Epidermal melanocyte (primary cell): ENCODE measurements at regions not wholly inside any gene's neighbourhood (a gene's known extent, or its start where the extent isn't known, plus 50 kb on each side); places are given as distances from the start of the nearest gene placed in this dataset.

Experiments used
- DNase-seq: peaks from one replicate; pipeline ENCODE4 v3.0.0; 2011; ENCODE audit warnings: low spot score; ENCODE audit not compliant: insufficient read length

- DNase-seq: no peak
Observed at GRCh38 chr6:90863043-90863442, 276.2 kb upstream of the MAP3K7 start.

- DNase-seq: no peak
Observed at GRCh38 chr6:90860822-90861601, 274.1 kb upstream of the MAP3K7 start.

- DNase-seq: no peak
Observed at GRCh38 chr6:90859612-90860011, 272.7 kb upstream of the MAP3K7 start.

- no peak for DNase-seq
Observed at GRCh38 chr6:90859056-90859455, 272.2 kb upstream of the MAP3K7 start.

GRCh38 chr6:90849686-90850085, 262.8 kb upstream of the MAP3K7 start:
- DNase-seq: no peak

GRCh38 chr6:90846824-90847223, 260.0 kb upstream of the MAP3K7 start:
- DNase-seq: no peak

- no peak for DNase-seq
Observed at GRCh38 chr6:90835596-90836212, 248.8 kb upstream of the MAP3K7 start.

GRCh38 chr6:90829311-90829710, 242.4 kb upstream of the MAP3K7 start:
- DNase-seq: no peak

GRCh38 chr6:90820436-90820835, 233.6 kb upstream of the MAP3K7 start:
- no peak for DNase-seq

- DNase-seq: no peak
Observed at GRCh38 chr6:90819483-90819882, 232.6 kb upstream of the MAP3K7 start.

- DNase-seq: no peak
Observed at GRCh38 chr6:90818163-90818562, 231.3 kb upstream of the MAP3K7 start.

- no peak for DNase-seq
Observed at GRCh38 chr6:90816764-90817163, 229.9 kb upstream of the MAP3K7 start.

- DNase-seq: no peak
Observed at GRCh38 chr6:90811596-90812226, 224.8 kb upstream of the MAP3K7 start.

- no peak for DNase-seq
Observed at GRCh38 chr6:90809035-90809434, 222.2 kb upstream of the MAP3K7 start.

GRCh38 chr6:90807791-90808701, 221.2 kb upstream of the MAP3K7 start:
- no peak for DNase-seq

- DNase-seq: no peak
Observed at GRCh38 chr6:90805619-90806155, 218.8 kb upstream of the MAP3K7 start.

GRCh38 chr6:90803956-90804355, 217.1 kb upstream of the MAP3K7 start:
- DNase-seq: no peak

- DNase-seq: no peak
Observed at GRCh38 chr6:90795078-90795477, 208.2 kb upstream of the MAP3K7 start.

- DNase-seq: no peak
Observed at GRCh38 chr6:90793771-90794170, 206.9 kb upstream of the MAP3K7 start.

- no peak for DNase-seq
Observed at GRCh38 chr6:90790696-90791095, 203.8 kb upstream of the MAP3K7 start.

- DNase-seq: no peak
Observed at GRCh38 chr6:90790058-90790457, 203.2 kb upstream of the MAP3K7 start.
